Loucy (cell line): ENCODE measurements at regions not wholly inside any gene's neighbourhood (a gene's known extent, or its start where the extent isn't known, plus 50 kb on each side); places are given as distances from the start of the nearest gene placed in this dataset.

Source experiments
- EZH2phosphoT487 ChIP-seq: fragments of 200-600 bp; IDR thresholded peaks from 2 replicates; pipeline ENCODE4 v1.6.1; 2018; ENCODE audit warnings: antibody characterized with exemption, mild to moderate bottlenecking, moderate library complexity, borderline replicate concordance
- TF ChIP-seq, protein P1 (sequence below): fragments of 200-600 bp; sonication (generic); conservative IDR thresholded peaks from 2 replicates; pipeline ENCODE4 v1.5.1; 2014; ENCODE audit warnings: mild to moderate bottlenecking, antibody characterized with exemption, low read length

DNA sequence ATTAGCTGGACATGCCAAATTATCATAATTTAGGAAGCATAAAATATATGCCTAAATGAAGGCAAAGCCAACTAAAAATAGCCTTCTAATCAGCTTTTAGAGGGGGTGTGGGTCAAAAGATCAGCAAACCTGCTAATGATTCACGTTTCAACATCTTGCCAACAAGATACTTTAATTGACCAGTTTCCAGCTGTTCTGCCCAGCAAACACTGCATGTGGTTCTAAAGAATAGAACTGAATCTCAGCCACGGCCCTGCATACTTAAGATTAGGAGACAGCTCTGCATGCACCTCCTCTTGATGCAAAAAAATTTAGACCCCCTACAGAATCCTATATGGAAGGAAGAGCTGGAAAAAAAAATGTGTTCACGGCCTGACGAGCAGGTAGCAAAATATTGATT lies 500.5 kb downstream of the TBL1XR1 start:
- TF ChIP-seq, protein P1, sequence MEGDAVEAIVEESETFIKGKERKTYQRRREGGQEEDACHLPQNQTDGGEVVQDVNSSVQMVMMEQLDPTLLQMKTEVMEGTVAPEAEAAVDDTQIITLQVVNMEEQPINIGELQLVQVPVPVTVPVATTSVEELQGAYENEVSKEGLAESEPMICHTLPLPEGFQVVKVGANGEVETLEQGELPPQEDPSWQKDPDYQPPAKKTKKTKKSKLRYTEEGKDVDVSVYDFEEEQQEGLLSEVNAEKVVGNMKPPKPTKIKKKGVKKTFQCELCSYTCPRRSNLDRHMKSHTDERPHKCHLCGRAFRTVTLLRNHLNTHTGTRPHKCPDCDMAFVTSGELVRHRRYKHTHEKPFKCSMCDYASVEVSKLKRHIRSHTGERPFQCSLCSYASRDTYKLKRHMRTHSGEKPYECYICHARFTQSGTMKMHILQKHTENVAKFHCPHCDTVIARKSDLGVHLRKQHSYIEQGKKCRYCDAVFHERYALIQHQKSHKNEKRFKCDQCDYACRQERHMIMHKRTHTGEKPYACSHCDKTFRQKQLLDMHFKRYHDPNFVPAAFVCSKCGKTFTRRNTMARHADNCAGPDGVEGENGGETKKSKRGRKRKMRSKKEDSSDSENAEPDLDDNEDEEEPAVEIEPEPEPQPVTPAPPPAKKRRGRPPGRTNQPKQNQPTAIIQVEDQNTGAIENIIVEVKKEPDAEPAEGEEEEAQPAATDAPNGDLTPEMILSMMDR = no peak
- no peak for TF ChIP-seq EZH2phosphoT487
